ENCODE measurements at regions not wholly inside any gene's neighbourhood (a gene's known extent, or its start where the extent isn't known, plus 50 kb on each side); places are given as distances from the start of the nearest gene placed in this dataset. TPM values are rescaled to one million over a fixed set of nuclear protein-coding genes. Genes with fewer than 3 reads are reported as not detected.

Small RNA genes lying in the stretch of these regions (small RNA-seq; reads per million reads assigned to genes)
- gene RF00019, result not detected

Measured in neural progenitor cell (in vitro differentiated cells).